ENCODE measurements at regions not wholly inside any gene's neighbourhood (a gene's known extent, or its start where the extent isn't known, plus 50 kb on each side); places are given as distances from the start of the nearest gene placed in this dataset.

DNA sequence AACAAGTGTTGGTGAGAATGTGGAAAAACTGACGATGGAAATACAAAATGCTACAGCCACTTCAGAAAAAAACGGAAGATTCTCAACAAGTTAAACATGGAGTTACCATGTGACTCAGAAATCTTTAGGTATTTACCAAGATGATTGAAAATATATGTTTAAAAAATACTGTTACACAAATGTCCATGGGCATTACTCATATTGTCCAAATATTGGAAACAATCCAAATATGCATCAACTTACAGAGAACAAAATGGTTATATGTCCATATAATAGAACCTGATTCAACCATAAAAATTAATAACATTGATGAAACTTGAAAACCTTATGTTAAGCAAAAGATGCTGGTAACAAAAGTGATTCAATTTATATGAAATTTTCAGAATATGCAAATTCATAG lies 1057.7 kb upstream of the TMEM132C start (continued):
- TF ChIP-seq NR2C2 (IDR thresholded peaks at IDR 0.05; ENCODE audit: borderline replicate concordance, control insufficient read depth, insufficient read length, low read depth) (no peak), KAT2A (conservative IDR thresholded peaks at IDR 0.05; ENCODE audit: control insufficient read depth, low read depth, low read length) (no peak)

DNA sequence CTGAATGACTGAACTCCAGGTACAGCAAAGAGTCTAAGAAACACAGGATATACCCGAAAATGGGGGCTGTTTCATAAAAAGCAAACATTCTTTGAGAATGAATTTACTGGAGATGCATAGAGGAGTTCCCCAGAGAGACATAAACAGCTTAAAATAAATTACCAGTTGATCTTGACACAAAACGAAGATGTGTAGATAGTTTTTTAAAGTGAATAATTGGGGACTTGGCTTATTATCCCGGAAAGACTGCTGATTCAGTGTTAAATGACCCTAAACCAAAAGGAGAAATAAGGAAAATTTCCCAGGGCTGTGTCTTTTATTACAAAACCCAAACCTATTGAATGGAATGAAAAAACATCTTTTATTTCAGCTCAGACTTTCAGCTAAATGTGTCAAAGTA lies 1052.8 kb upstream of the TMEM132C start:
- intact Hi-C loops (cut with micrococcal nuclease; ENCODE audit: unreplicated experiment) (no loop called here), in situ Hi-C loops (cut with MboI) (no loop called here)
- Histone ChIP-seq H3K27me3 (replicated peaks in 1 of 2; ENCODE audit: control insufficient read depth in 2 of 2, insufficient read depth in 2 of 2, low read length in 1 of 2) (no peaks in the 10 kb centered on the region), H3K4me1 (ENCODE audit: control insufficient read depth, insufficient read depth, low read length) (no peaks in the 10 kb centered on the region), H3K27ac (ENCODE audit: control insufficient read depth, insufficient read depth) (no peak overlapping the region), H3K36me3 (ENCODE audit: control insufficient read depth in 2 of 2, insufficient read depth in 2 of 2, low read length in 1 of 2) (no peaks in the 10 kb centered on the region), H3K9me3 (replicated peaks; ENCODE audit: control insufficient read depth, insufficient read depth, low read length) (no peaks in the 10 kb centered on the region; the same call in 2 of the 3 replicates), H2AFZ (ENCODE audit: control insufficient read depth, low read depth, low read length) (no peak overlapping the region), H3K4me2 (ENCODE audit: control insufficient read depth, insufficient read depth) (no peak overlapping the region), H3K79me2 (ENCODE audit: control insufficient read depth, insufficient read depth, low read length) (no peaks in the 10 kb centered on the region), H4K20me1 (ENCODE audit: control insufficient read depth, insufficient read depth) (no peaks in the 10 kb centered on the region), H3K4me3 (no peak overlapping the region), H3K9ac (ENCODE audit: control insufficient read depth, insufficient read depth, low read length) (no peak overlapping the region)
- DNase-seq (ENCODE audit: low read depth, low spot score) (no peak), FAIRE-seq (no peak), ATAC-seq (no peak)
- TF ChIP-seq IKZF2 (IDR thresholded peaks at IDR 0.05), result no peak
- TF ChIP-seq EGR1 (IDR thresholded peaks at IDR 0.05; ENCODE audit: borderline replicate concordance in 1 of 2, low read depth in 2 of 2, low read length in 2 of 2), result no peak
- no peak for TF ChIP-seq NFIC (IDR thresholded peaks at IDR 0.05; ENCODE audit: low read depth, low read length)
- TF ChIP-seq RAD51 (IDR thresholded peaks at IDR 0.05), result no peak
- TF ChIP-seq, protein P1, sequence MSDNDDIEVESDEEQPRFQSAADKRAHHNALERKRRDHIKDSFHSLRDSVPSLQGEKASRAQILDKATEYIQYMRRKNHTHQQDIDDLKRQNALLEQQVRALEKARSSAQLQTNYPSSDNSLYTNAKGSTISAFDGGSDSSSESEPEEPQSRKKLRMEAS (IDR thresholded peaks at IDR 0.05; ENCODE audit: low read depth, low read length), result no peak
- no peak for TF ChIP-seq SREBF1 (IDR thresholded peaks at IDR 0.05; ENCODE audit: low read length)
- no peak for TF ChIP-seq CHD2 (IDR thresholded peaks at IDR 0.05; ENCODE audit: borderline replicate concordance, low read depth, low read length)
- no peak for TF ChIP-seq POU2F2 (IDR thresholded peaks at IDR 0.05; ENCODE audit: borderline replicate concordance, low read depth, low read length)
- TF ChIP-seq LARP7 (IDR thresholded peaks at IDR 0.05), result no peak
- no peak for TF ChIP-seq KLF5 (IDR thresholded peaks at IDR 0.05; ENCODE audit: partially characterized antibody)
- TF ChIP-seq PAX5 (IDR thresholded peaks at IDR 0.05; ENCODE audit: borderline replicate concordance, low read depth, low read length), result no peak
- TF ChIP-seq SPI1 (IDR thresholded peaks at IDR 0.05; ENCODE audit: borderline replicate concordance, insufficient read depth, low read depth, low read length), result no peak
- no peak for TF ChIP-seq FOXM1 (IDR thresholded peaks at IDR 0.05; ENCODE audit: low read depth, low read length)
- TF ChIP-seq, protein P2, sequence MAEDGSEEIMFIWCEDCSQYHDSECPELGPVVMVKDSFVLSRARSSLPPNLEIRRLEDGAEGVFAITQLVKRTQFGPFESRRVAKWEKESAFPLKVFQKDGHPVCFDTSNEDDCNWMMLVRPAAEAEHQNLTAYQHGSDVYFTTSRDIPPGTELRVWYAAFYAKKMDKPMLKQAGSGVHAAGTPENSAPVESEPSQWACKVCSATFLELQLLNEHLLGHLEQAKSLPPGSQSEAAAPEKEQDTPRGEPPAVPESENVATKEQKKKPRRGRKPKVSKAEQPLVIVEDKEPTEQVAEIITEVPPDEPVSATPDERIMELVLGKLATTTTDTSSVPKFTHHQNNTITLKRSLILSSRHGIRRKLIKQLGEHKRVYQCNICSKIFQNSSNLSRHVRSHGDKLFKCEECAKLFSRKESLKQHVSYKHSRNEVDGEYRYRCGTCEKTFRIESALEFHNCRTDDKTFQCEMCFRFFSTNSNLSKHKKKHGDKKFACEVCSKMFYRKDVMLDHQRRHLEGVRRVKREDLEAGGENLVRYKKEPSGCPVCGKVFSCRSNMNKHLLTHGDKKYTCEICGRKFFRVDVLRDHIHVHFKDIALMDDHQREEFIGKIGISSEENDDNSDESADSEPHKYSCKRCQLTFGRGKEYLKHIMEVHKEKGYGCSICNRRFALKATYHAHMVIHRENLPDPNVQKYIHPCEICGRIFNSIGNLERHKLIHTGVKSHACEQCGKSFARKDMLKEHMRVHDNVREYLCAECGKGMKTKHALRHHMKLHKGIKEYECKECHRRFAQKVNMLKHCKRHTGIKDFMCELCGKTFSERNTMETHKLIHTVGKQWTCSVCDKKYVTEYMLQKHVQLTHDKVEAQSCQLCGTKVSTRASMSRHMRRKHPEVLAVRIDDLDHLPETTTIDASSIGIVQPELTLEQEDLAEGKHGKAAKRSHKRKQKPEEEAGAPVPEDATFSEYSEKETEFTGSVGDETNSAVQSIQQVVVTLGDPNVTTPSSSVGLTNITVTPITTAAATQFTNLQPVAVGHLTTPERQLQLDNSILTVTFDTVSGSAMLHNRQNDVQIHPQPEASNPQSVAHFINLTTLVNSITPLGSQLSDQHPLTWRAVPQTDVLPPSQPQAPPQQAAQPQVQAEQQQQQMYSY (CRISPR knock-in tag; IDR thresholded peaks at IDR 0.05), result no peak
- TF ChIP-seq CEBPB (IDR thresholded peaks at IDR 0.05; ENCODE audit: borderline replicate concordance in 1 of 2, low read depth in 2 of 2, low read length in 2 of 2), result no peak
- no peak for TF ChIP-seq POLR2AphosphoS5 (IDR thresholded peaks at IDR 0.05; ENCODE audit: low read length)
- TF ChIP-seq CBX5 (IDR thresholded peaks at IDR 0.05; ENCODE audit: low read depth), result no peak
- CTCF ChIA-PET, result interaction anchor here (0.8 kb wide), 1 partner anchor 29 kb away, joined by 3 read pairs; no protein-coding TSS in a partner anchor
- SMC1A ChIA-PET (ENCODE audit: uncharacterized antibody, unreplicated experiment), result no interaction called here
- RAD21 ChIA-PET (ENCODE audit: unreplicated experiment), result interaction anchor here (0.6 kb wide), 1 partner anchor 38 kb away, joined by 3 read pairs; no protein-coding TSS in a partner anchor
- no TSS peak for BruUV-seq (replicated peaks)
- 0% methylated on average over 3 of the region's 3 CpGs for WGBS (ENCODE audit: insufficient coverage, insufficient replicate concordance, low lambda C conversion rate, missing lambda C conversion rate)
- POLR2A ChIA-PET, result no interaction called here
